A673 (cell line): ENCODE measurements at regions not wholly inside any gene's neighbourhood (a gene's known extent, or its start where the extent isn't known, plus 50 kb on each side); places are given as distances from the start of the nearest gene placed in this dataset.

Experiments used
- BruUV-seq: library from RNA; stranded (reverse); fragments of 400-500 nt; replicated peaks from 2 replicates; lab custom pipeline; 2021; lab: Mats Ljungman, UMichigan
- CTCF ChIA-PET: fragments of 300-600 bp; sonication (Branson Sonifier 250); formaldehyde crosslinking; loops from one replicate; lab custom pipeline; 2022; ENCODE audit warnings: antibody characterized with exemption; lab: Charles Lee
- POLR2A ChIA-PET: fragments of 300-600 bp; sonication (Branson Sonifier 250); formaldehyde crosslinking; loops from one replicate; lab custom pipeline; 2022; ENCODE audit warnings: antibody characterized with exemption; ENCODE audit not compliant: low non-redundant PET; lab: Charles Lee
- DNase-seq: peaks from one replicate; pipeline ENCODE4 v3.0.0-alpha.2; 2015; ENCODE audit warnings: low spot score
- H3K27ac ChIP-seq: fragments of 200-600 bp; sonication (generic); 2 replicates; pipeline ENCODE4 v1.5.1; 2016; ENCODE audit warnings: mixed run types, low read depth, mild to moderate bottlenecking, mixed read lengths, antibody characterized with exemption, low read length; ENCODE audit not compliant: poor library complexity, severe bottlenecking
- H3K27me3 ChIP-seq: fragments of 200-600 bp; sonication (generic); replicated peaks from 2 replicates; pipeline ENCODE4 v1.6.1; 2017; ENCODE audit warnings: mixed run types, low read depth, mild to moderate bottlenecking, mixed read lengths, antibody characterized with exemption, low read length; ENCODE audit not compliant: insufficient read depth, poor library complexity
- H3K36me3 ChIP-seq: fragments of 200-600 bp; sonication (generic); 2 replicates; pipeline ENCODE4 v1.6.1; 2016; ENCODE audit warnings: mixed run types, mild to moderate bottlenecking, mixed read lengths, antibody characterized with exemption, low read length; ENCODE audit not compliant: insufficient read depth, poor library complexity, severe bottlenecking
- H3K4me1 ChIP-seq: fragments of 200-600 bp; sonication (generic); 2 replicates; pipeline ENCODE4 v1.6.1; 2017; ENCODE audit warnings: mixed run types, mild to moderate bottlenecking, mixed read lengths, antibody characterized with exemption, low read length; ENCODE audit not compliant: insufficient read depth, poor library complexity, severe bottlenecking
- H3K4me3 ChIP-seq: fragments of 200-600 bp; sonication (generic); 2 replicates; pipeline ENCODE4 v1.5.1; 2016; ENCODE audit warnings: low read depth, mixed run types, mild to moderate bottlenecking, mixed read lengths, low read length; ENCODE audit not compliant: poor library complexity, severe bottlenecking
- H3K9me3 ChIP-seq: fragments of 200-600 bp; sonication (generic); 2 replicates; pipeline ENCODE4 v1.6.1; 2016; ENCODE audit warnings: mixed run types, low read depth, mild to moderate bottlenecking, mixed read lengths, antibody characterized with exemption, low read length; ENCODE audit not compliant: poor library complexity, severe bottlenecking
- EZH2 ChIP-seq: fragments of 200-600 bp; sonication (generic); IDR thresholded peaks from 2 replicates; pipeline ENCODE4 v1.6.1; 2017; ENCODE audit warnings: borderline replicate concordance, low read depth, mild to moderate bottlenecking, mixed read lengths, antibody characterized with exemption, low read length; ENCODE audit not compliant: poor library complexity, severe bottlenecking
- intact Hi-C: fragments of 100-400 bp; cut with micrococcal nuclease; formaldehyde crosslinking; loops from one replicate; pipeline ENCODE4 v1.10.0; 2022; ENCODE audit not compliant: unreplicated experiment
- TF ChIP-seq, protein P1 (sequence below): fragments of 300-800, 200-600 bp; sonication (generic); conservative IDR thresholded peaks from 2 replicates; pipeline ENCODE4 v1.5.1; 2017; ENCODE audit warnings: low read depth, mild to moderate bottlenecking, antibody characterized with exemption, low read length, moderate library complexity, mixed read lengths

DNA sequence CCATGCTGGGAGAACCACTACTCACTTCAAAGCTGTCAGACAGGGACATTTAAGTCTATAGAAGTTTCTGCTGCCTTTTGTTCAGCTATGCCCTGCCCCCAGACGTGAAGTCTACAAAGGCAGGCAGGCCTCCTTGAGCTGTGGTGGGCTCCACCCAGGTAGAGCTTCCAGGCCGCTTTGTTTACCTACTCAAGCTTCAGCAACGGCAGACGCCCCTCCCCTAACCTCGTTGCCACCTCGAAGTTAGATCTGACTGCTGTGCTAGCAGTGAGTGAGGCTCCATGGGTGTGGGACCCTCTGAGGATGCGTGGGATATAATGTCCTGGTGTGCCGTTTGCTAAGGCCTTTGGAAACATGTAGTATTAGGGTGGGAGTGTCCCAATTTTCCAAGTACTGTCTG, 276.7 kb downstream of the ZIC4 start:
- no peak for DNase-seq
- Histone ChIP-seq H3K27ac (no peak overlapping the region), H3K9me3 (no peaks in the 10 kb centered on the region), H3K4me3 (no peak overlapping the region), H3K4me1 (no peaks in the 10 kb centered on the region), H3K27me3 (no peaks in the 10 kb centered on the region), H3K36me3 (no peaks in the 10 kb centered on the region)
- intact Hi-C loops: no loop called here
- no TSS peak for BruUV-seq
- CTCF ChIA-PET: no interaction called here
- TF ChIP-seq EZH2: no peak
- TF ChIP-seq, protein P1, sequence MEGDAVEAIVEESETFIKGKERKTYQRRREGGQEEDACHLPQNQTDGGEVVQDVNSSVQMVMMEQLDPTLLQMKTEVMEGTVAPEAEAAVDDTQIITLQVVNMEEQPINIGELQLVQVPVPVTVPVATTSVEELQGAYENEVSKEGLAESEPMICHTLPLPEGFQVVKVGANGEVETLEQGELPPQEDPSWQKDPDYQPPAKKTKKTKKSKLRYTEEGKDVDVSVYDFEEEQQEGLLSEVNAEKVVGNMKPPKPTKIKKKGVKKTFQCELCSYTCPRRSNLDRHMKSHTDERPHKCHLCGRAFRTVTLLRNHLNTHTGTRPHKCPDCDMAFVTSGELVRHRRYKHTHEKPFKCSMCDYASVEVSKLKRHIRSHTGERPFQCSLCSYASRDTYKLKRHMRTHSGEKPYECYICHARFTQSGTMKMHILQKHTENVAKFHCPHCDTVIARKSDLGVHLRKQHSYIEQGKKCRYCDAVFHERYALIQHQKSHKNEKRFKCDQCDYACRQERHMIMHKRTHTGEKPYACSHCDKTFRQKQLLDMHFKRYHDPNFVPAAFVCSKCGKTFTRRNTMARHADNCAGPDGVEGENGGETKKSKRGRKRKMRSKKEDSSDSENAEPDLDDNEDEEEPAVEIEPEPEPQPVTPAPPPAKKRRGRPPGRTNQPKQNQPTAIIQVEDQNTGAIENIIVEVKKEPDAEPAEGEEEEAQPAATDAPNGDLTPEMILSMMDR: no peak
- POLR2A ChIA-PET: no interaction called here

DNA sequence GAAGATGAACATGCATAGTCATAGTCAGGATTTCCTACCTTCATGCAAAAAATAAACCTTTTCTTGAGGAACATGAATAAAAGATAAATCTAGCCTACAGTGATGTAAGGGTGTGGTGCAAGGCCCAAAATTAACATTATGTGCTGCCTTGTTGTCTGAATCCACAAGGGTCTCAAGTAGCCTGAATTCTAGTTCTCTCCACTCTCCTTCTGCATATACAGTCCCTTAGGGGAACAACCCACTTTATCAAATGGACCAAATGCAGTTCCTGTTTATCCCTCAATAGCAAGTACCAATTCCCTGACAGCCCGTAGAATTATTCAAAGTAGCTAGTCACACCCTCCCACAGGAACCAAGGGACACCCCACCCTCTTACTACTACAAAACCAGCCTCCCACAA, 284.0 kb downstream of the ZIC4 start:
- DNase-seq: no peak
- Histone ChIP-seq H3K36me3 (no peaks in the 10 kb centered on the region), H3K27ac (no peak overlapping the region), H3K27me3 (no peaks in the 10 kb centered on the region), H3K4me1 (no peaks in the 10 kb centered on the region), H3K4me3 (no peak overlapping the region), H3K9me3 (no peaks in the 10 kb centered on the region)
- TF ChIP-seq, protein P1: no peak
- no peak for TF ChIP-seq EZH2
- BruUV-seq: no TSS peak
- ChIA-PET CTCF (no interaction called here), POLR2A (no interaction called here)
- intact Hi-C loops: loop anchor here (5.0 kb wide), 1 partner anchor 375 kb away; no protein-coding TSS in a partner anchor

GRCh38 chr3:147119989-147120388, 286.4 kb downstream of the ZIC4 start:
- no peaks in the 10 kb centered on the region for H3K4me1 ChIP-seq
- no peaks in the 10 kb centered on the region for H3K36me3 ChIP-seq
- no TSS peak for BruUV-seq
- TF ChIP-seq EZH2: no peak
- TF ChIP-seq, protein P1: peak; percentile 72
- intact Hi-C loops: loop anchor here (2.0 to 5.0 kb wide), 2 partner anchors 73 to 373 kb away; no protein-coding TSS in a partner anchor
- CTCF ChIA-PET: interaction anchor here (0.6 to 1.0 kb wide), 5 partner anchors 22 to 922 kb away, joined by 3 to 6 read pairs (median 3); no protein-coding TSS in a partner anchor
- DNase-seq: peak; percentile 47
- no peak overlapping the region for H3K4me3 ChIP-seq
- POLR2A ChIA-PET: no interaction called here
- no peaks in the 10 kb centered on the region for H3K9me3 ChIP-seq
- no peak overlapping the region for H3K27ac ChIP-seq
- H3K27me3 ChIP-seq: no peaks in the 10 kb centered on the region
